Loucy (cell line): ENCODE measurements at regions not wholly inside any gene's neighbourhood (a gene's known extent, or its start where the extent isn't known, plus 50 kb on each side); places are given as distances from the start of the nearest gene placed in this dataset.

Experiments used
- CTCF ChIP-seq: fragments of 200-600 bp; sonication (generic); conservative IDR thresholded peaks from 2 replicates; pipeline ENCODE4 v1.5.1; 2014; ENCODE audit warnings: mild to moderate bottlenecking, antibody characterized with exemption, low read length
- EZH2phosphoT487 ChIP-seq: fragments of 200-600 bp; IDR thresholded peaks from 2 replicates; pipeline ENCODE4 v1.6.1; 2018; ENCODE audit warnings: antibody characterized with exemption, mild to moderate bottlenecking, moderate library complexity, borderline replicate concordance

DNA sequence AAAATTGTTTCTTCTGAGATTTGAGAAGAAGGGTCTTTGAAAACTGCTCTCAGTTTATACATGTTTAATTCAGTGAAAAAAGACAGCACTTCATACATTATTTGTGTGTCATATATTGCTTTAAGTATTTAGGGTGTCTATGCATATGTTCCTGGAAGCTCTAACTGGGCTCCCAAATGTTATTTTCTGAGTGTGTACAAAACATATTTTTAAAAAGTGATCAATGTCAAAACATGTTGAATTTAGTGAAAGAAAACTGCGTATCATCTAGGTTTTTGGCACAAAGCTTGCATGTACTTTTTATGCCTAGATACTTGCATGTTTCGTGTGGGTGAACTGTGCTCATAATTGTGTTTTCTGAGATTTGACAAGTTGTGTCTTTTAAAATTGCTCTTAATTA is 81.6 kb downstream of the ASCL4 start:
- TF ChIP-seq CTCF (no peak), EZH2phosphoT487 (no peak)
